Endothelial cell (in vitro differentiated cells): ENCODE measurements at regions not wholly inside any gene's neighbourhood (a gene's known extent, or its start where the extent isn't known, plus 50 kb on each side); places are given as distances from the start of the nearest gene placed in this dataset.
"Not testable (repeated sequence)": the region's sequence is repeated elsewhere in the genome, so short reads cannot be mapped to it uniquely, and the experiment has no call there.

Source experiments
- DNase-seq: peaks from one replicate; pipeline ENCODE4 v3.0.0; 2021; ENCODE audit warnings: low spot score
- H3K27ac Mint-ChIP-seq: one replicate; pipeline ENCODE4 v1.8.0; 2021; ENCODE audit warnings: mixed read lengths, inconsistent platforms; ENCODE audit not compliant: unreplicated experiment
- H3K27me3 Mint-ChIP-seq: one replicate; pipeline ENCODE4 v1.8.0; 2021; ENCODE audit warnings: mild to moderate bottlenecking, moderate library complexity, mixed read lengths, inconsistent platforms; ENCODE audit not compliant: unreplicated experiment
- H3K36me3 Mint-ChIP-seq: one replicate; pipeline ENCODE4 v1.8.0; 2021; ENCODE audit warnings: mild to moderate bottlenecking, low read depth, mixed read lengths, inconsistent platforms; ENCODE audit not compliant: unreplicated experiment
- H3K4me1 Mint-ChIP-seq: one replicate; pipeline ENCODE4 v1.8.0; 2021; ENCODE audit warnings: mild to moderate bottlenecking, mixed read lengths, inconsistent platforms; ENCODE audit not compliant: unreplicated experiment
- H3K4me3 Mint-ChIP-seq: one replicate; pipeline ENCODE4 v1.8.0; 2021; ENCODE audit warnings: mild to moderate bottlenecking, mixed read lengths, inconsistent platforms; ENCODE audit not compliant: unreplicated experiment
- H3K9me3 Mint-ChIP-seq: one replicate; pipeline ENCODE4 v1.8.0; 2021; ENCODE audit warnings: mixed read lengths, inconsistent platforms; ENCODE audit not compliant: unreplicated experiment
- CTCF ChIP-seq: fragments of 200-600 bp; sonication (generic); IDR thresholded peaks from one replicate; pipeline ENCODE4 v1.5.0; 2021; ENCODE audit warnings: antibody characterized with exemption; ENCODE audit not compliant: unreplicated experiment

DNA sequence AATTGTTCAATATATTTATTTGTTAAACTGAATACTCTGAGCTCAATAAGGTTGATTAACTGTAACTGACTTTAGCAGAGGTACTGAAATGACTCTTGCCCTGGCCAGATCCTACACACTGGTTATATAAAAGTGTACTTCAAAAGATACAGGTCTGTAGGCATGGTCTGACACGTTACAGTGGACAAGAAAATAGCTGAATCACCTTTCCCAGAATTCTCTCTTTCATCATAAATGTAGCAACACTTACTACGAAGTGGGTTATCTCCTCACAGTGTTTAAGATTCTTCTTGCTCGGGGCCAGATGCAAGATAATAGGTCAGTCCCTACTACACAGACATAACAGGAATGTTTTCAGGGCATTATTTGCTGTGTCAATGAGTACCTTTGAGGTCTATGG, 107.0 kb upstream of the ZC3H15 start:
- no peak for TF ChIP-seq CTCF
- H3K4me3 Mint-ChIP-seq, result no peak overlapping the region
- DNase-seq, result no peak
- H3K36me3 Mint-ChIP-seq, result no peaks in the 10 kb centered on the region
- no peak overlapping the region for H3K27ac Mint-ChIP-seq
- no peaks in the 10 kb centered on the region for H3K27me3 Mint-ChIP-seq
- H3K9me3 Mint-ChIP-seq, result no peaks in the 10 kb centered on the region
- H3K4me1 Mint-ChIP-seq, result no peaks in the 10 kb centered on the region

- no peaks in the 10 kb centered on the region for H3K27me3 Mint-ChIP-seq
Observed at GRCh38 chr2:186380805-186381204, 105.3 kb upstream of the ZC3H15 start.

DNA sequence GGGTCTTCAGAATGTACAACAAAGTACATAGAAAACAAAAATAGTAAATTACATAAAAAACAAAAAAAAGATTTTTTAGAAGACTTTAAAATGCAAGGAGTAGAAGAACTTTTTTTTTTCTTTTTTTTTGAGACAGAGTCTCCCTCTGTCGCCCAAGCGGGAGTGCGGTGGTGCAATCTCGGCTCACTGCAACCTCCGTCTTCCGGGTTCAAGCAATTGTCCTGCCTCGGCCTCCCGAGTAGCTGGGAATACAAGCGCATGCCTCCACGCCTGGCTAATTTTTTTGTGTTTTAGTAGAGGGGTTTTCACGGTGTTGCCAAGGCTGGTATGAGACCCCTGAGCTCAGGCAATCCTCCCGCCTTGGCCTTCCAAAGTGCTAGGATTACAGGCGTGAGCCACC, 104.5 kb upstream of the ZC3H15 start:
- Mint-ChIP-seq H3K27ac (no peak overlapping the region), H3K4me1 (no peaks in the 10 kb centered on the region), H3K4me3 (no peak overlapping the region), H3K36me3 (peaks cover 12% of the 10 kb centered on the region), H3K27me3 (no peaks in the 10 kb centered on the region), H3K9me3 (peaks cover 12% of the 10 kb centered on the region)
- DNase-seq, result no peak
- TF ChIP-seq CTCF, result no peak

More at GRCh38 chr2:186380805-186381204, 105.3 kb upstream of the ZC3H15 start:
- H3K4me3 Mint-ChIP-seq, result no peak overlapping the region
- TF ChIP-seq CTCF, result no peak
- no peak overlapping the region for H3K27ac Mint-ChIP-seq
- H3K36me3 Mint-ChIP-seq, result peaks cover 7% of the 10 kb centered on the region
- no peak for DNase-seq
- H3K9me3 Mint-ChIP-seq, result peaks cover 7% of the 10 kb centered on the region
- H3K4me1 Mint-ChIP-seq, result no peaks in the 10 kb centered on the region

DNA sequence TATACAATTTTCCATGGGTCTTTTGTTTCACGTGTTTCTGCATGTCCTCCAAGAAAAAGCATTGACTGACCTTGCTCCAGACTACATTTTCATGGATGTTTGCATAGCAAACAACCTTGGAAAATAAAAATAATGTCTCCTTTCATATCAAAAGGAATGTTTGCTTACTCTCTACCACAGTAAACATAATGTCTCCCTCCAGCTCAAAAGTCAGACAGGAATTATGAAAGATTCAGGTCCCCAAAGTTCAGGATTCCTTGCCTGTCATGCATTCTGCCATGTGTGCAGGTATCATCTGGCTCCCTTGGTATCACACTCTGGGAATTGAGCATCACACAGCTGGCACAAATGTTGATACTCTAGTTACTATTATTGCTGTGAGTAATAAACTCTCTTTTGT, 103.1 kb upstream of the ZC3H15 start:
- peaks cover 15% of the 10 kb centered on the region for H3K36me3 Mint-ChIP-seq
- DNase-seq, result no peak
- no peak overlapping the region for H3K27ac Mint-ChIP-seq
- H3K4me3 Mint-ChIP-seq, result no peak overlapping the region
- no peaks in the 10 kb centered on the region for H3K4me1 Mint-ChIP-seq
- H3K9me3 Mint-ChIP-seq, result peaks cover 15% of the 10 kb centered on the region
- no peaks in the 10 kb centered on the region for H3K27me3 Mint-ChIP-seq
- no peak for TF ChIP-seq CTCF

GRCh38 chr2:186384226-186384625, 101.8 kb upstream of the ZC3H15 start:
- no peak for TF ChIP-seq CTCF
- H3K4me1 Mint-ChIP-seq, result no peaks in the 10 kb centered on the region
- no peaks in the 10 kb centered on the region for H3K27me3 Mint-ChIP-seq
- peaks cover 15% of the 10 kb centered on the region for H3K9me3 Mint-ChIP-seq
- no peak overlapping the region for H3K27ac Mint-ChIP-seq
- H3K4me3 Mint-ChIP-seq, result no peak overlapping the region
- no peak for DNase-seq
- peaks cover 15% of the 10 kb centered on the region for H3K36me3 Mint-ChIP-seq

GRCh38 chr2:186385638-186386201, 100.3 kb upstream of the ZC3H15 start:
- H3K27me3 Mint-ChIP-seq, DNase-seq: not testable (repeated sequence)
- H3K9me3 Mint-ChIP-seq, result peaks cover 15% of the 10 kb centered on the region

More at GRCh38 chr2:186385638-186386201, 100.3 kb upstream of the ZC3H15 start:
- H3K4me1 Mint-ChIP-seq, H3K27ac Mint-ChIP-seq, H3K4me3 Mint-ChIP-seq: not testable (repeated sequence)
- peaks cover 15% of the 10 kb centered on the region for H3K36me3 Mint-ChIP-seq
